Natural killer cell treated with Interleukin-12 subunit alpha and Interleukin-12 subunit beta and Interleukin-15 and Interleukin-18, amount 100 ng/mL, for 72 hours (primary cell): ENCODE measurements at regions not wholly inside any gene's neighbourhood (a gene's known extent, or its start where the extent isn't known, plus 50 kb on each side); places are given as distances from the start of the nearest gene placed in this dataset.
"Not testable (repeated sequence)": the region's sequence is repeated elsewhere in the genome, so short reads cannot be mapped to it uniquely, and the experiment has no call there.

ENCODE experiments used
- ATAC-seq, 2 donors: fragments of 150-1000 bp; cut with Tn5 transposase in 1 of 2; sonication (Bioruptor Pico), chemical (Tn5 transposase) in 1 of 2; 2 replicates each; pipeline ENCODE4 v1.10.0; 2021
- DNase-seq: peaks from one replicate; pipeline ENCODE4 v3.0.0; 2022; ENCODE audit warnings: low spot score
- H3K27ac Mint-ChIP-seq, 2 donors: 1 replicate in 1 of 2; 2 replicates in 1 of 2; pipeline ENCODE4 v1.8.0; 2022; ENCODE audit warnings: mixed read lengths in 2 of 2, mild to moderate bottlenecking in 1 of 2, moderate library complexity in 1 of 2
- H3K27me3 Mint-ChIP-seq, 2 donors: 1 replicate in 1 of 2; 2 replicates in 1 of 2; pipeline ENCODE4 v1.8.0; 2022; ENCODE audit warnings: mixed read lengths in 2 of 2
- H3K36me3 Mint-ChIP-seq: one replicate; pipeline ENCODE4 v1.8.0; 2022; ENCODE audit warnings: mixed read lengths
- H3K4me1 Mint-ChIP-seq, 2 donors: 1 replicate in 1 of 2; 2 replicates in 1 of 2; pipeline ENCODE4 v1.8.0; 2022; ENCODE audit warnings: low read depth in 2 of 2, mixed read lengths in 2 of 2, mild to moderate bottlenecking in 1 of 2
- H3K4me3 Mint-ChIP-seq: one replicate; pipeline ENCODE4 v1.8.0; 2022; ENCODE audit warnings: mixed read lengths
- H3K9me3 Mint-ChIP-seq: 2 replicates; pipeline ENCODE4 v1.8.0; 2022; ENCODE audit warnings: mixed read lengths

GRCh38 chr4:25981749-25982148 lies 67.7 kb downstream of the SMIM20 start:
- DNase-seq (no peak), ATAC-seq (no peak)
- Mint-ChIP-seq H3K4me3 (no peak overlapping the region), H3K9me3 (no peaks in the 10 kb centered on the region), H3K27ac (no peak overlapping the region), H3K4me1 (no peaks in the 10 kb centered on the region), H3K36me3 (no peaks in the 10 kb centered on the region), H3K27me3 (peaks cover 0 to 5% of the 10 kb centered on the region in 2 donors)

GRCh38 chr4:25982962-25983361 lies 68.9 kb downstream of the SMIM20 start:
- ATAC-seq: no peak
- Mint-ChIP-seq H3K36me3 (no peaks in the 10 kb centered on the region), H3K4me1 (peaks cover 0 to 4% of the 10 kb centered on the region in 2 donors), H3K27me3 (peaks cover 0 to 5% of the 10 kb centered on the region in 2 donors), H3K9me3 (no peaks in the 10 kb centered on the region), H3K27ac (no peak overlapping the region), H3K4me3 (no peak overlapping the region)
- no peak for DNase-seq

GRCh38 chr4:25984266-25984665 lies 70.2 kb downstream of the SMIM20 start:
- H3K36me3 Mint-ChIP-seq: no peaks in the 10 kb centered on the region
- no peak overlapping the region for H3K4me3 Mint-ChIP-seq
- H3K4me1 Mint-ChIP-seq: peaks cover 4 to 7% of the 10 kb centered on the region in 2 donors
- no peak for ATAC-seq
- peaks cover 0 to 8% of the 10 kb centered on the region in 2 donors for H3K27me3 Mint-ChIP-seq
- H3K27ac Mint-ChIP-seq: no peak overlapping the region
- no peak for DNase-seq
- no peaks in the 10 kb centered on the region for H3K9me3 Mint-ChIP-seq

- DNase-seq (no peak), ATAC-seq (no peak)
- H3K27me3 Mint-ChIP-seq: peaks cover 0 to 7% of the 10 kb centered on the region in 2 donors
- H3K36me3 Mint-ChIP-seq: no peaks in the 10 kb centered on the region
- peaks cover 4 to 7% of the 10 kb centered on the region in 2 donors for H3K4me1 Mint-ChIP-seq
- H3K9me3 Mint-ChIP-seq: no peaks in the 10 kb centered on the region
- H3K4me3 Mint-ChIP-seq: no peak overlapping the region
- no peak overlapping the region for H3K27ac Mint-ChIP-seq
Observed at GRCh38 chr4:25984796-25985195, 70.8 kb downstream of the SMIM20 start.

GRCh38 chr4:25986807-25987206 lies 72.8 kb downstream of the SMIM20 start:
- no peaks in the 10 kb centered on the region for H3K9me3 Mint-ChIP-seq
- peaks cover 0 to 11% of the 10 kb centered on the region in 2 donors for H3K27me3 Mint-ChIP-seq
- H3K27ac Mint-ChIP-seq: no peak overlapping the region
- ATAC-seq: no peak
- no peak overlapping the region for H3K4me3 Mint-ChIP-seq
- no peak for DNase-seq
- peaks cover 6 to 7% of the 10 kb centered on the region in 2 donors for H3K4me1 Mint-ChIP-seq
- no peaks in the 10 kb centered on the region for H3K36me3 Mint-ChIP-seq

GRCh38 chr4:25991340-25991739 lies 77.3 kb downstream of the SMIM20 start:
- H3K4me1 Mint-ChIP-seq: peaks cover 15 to 17% of the 10 kb centered on the region in 2 donors
- ATAC-seq (no peak), DNase-seq (no peak)
- peaks cover 0 to 9% of the 10 kb centered on the region in 2 donors for H3K27me3 Mint-ChIP-seq
- H3K4me3 Mint-ChIP-seq: no peak overlapping the region
- no peaks in the 10 kb centered on the region for H3K9me3 Mint-ChIP-seq
- H3K36me3 Mint-ChIP-seq: no peaks in the 10 kb centered on the region
- peak overlapping the region in 1 of 2 donors; percentile 24 for H3K27ac Mint-ChIP-seq

- Mint-ChIP-seq H3K36me3 (no peaks in the 10 kb centered on the region), H3K4me3 (no peak overlapping the region), H3K9me3 (no peaks in the 10 kb centered on the region), H3K4me1 (peaks cover 8 to 15% of the 10 kb centered on the region in 2 donors), H3K27me3 (peaks cover 0 to 9% of the 10 kb centered on the region in 2 donors), H3K27ac (peak overlapping the region in 1 of 2 donors; percentile 74)
- ATAC-seq: peak; percentile 69 to 82
- peak; percentile 68 for DNase-seq
Observed at GRCh38 chr4:25993395-25994185, 79.6 kb downstream of the SMIM20 start.

GRCh38 chr4:25994577-25994976 lies 80.6 kb downstream of the SMIM20 start:
- not testable (repeated sequence) for H3K27ac Mint-ChIP-seq, H3K9me3 Mint-ChIP-seq, ATAC-seq, H3K36me3 Mint-ChIP-seq, H3K4me3 Mint-ChIP-seq, H3K27me3 Mint-ChIP-seq, DNase-seq
- H3K4me1 Mint-ChIP-seq: peaks cover 8 to 12% of the 10 kb centered on the region in 2 donors

GRCh38 chr4:26000274-26000950 lies 86.4 kb downstream of the SMIM20 start:
- H3K27ac Mint-ChIP-seq: no peak overlapping the region
- no peaks in the 10 kb centered on the region for H3K36me3 Mint-ChIP-seq
- peaks cover 6 to 11% of the 10 kb centered on the region in 2 donors for H3K27me3 Mint-ChIP-seq
- no peak overlapping the region for H3K4me3 Mint-ChIP-seq
- no peak for DNase-seq
- no peak for ATAC-seq
- no peaks in the 10 kb centered on the region for H3K4me1 Mint-ChIP-seq
- H3K9me3 Mint-ChIP-seq: no peaks in the 10 kb centered on the region

- Mint-ChIP-seq H3K27me3 (peaks cover 10 to 18% of the 10 kb centered on the region in 2 donors), H3K4me3 (no peak overlapping the region), H3K27ac (no peak overlapping the region), H3K4me1 (no peaks in the 10 kb centered on the region), H3K36me3 (no peaks in the 10 kb centered on the region), H3K9me3 (peaks cover 2% of the 10 kb centered on the region)
- no peak for ATAC-seq
- no peak for DNase-seq
Observed at GRCh38 chr4:26001413-26001812, 87.4 kb downstream of the SMIM20 start.

- Mint-ChIP-seq H3K27ac (no peak overlapping the region), H3K27me3 (peaks cover 10 to 18% of the 10 kb centered on the region in 2 donors), H3K9me3 (peaks cover 2% of the 10 kb centered on the region), H3K4me3 (no peak overlapping the region), H3K36me3 (no peaks in the 10 kb centered on the region), H3K4me1 (no peaks in the 10 kb centered on the region)
- DNase-seq (no peak), ATAC-seq (no peak)
Observed at GRCh38 chr4:26001816-26002215, 87.8 kb downstream of the SMIM20 start.

- H3K9me3 Mint-ChIP-seq: peaks cover 2% of the 10 kb centered on the region
- no peak overlapping the region for H3K27ac Mint-ChIP-seq
- no peak overlapping the region for H3K4me3 Mint-ChIP-seq
- no peaks in the 10 kb centered on the region for H3K36me3 Mint-ChIP-seq
- ATAC-seq (no peak), DNase-seq (no peak)
- H3K27me3 Mint-ChIP-seq: peaks cover 10 to 18% of the 10 kb centered on the region in 2 donors
- no peaks in the 10 kb centered on the region for H3K4me1 Mint-ChIP-seq
Observed at GRCh38 chr4:26003056-26003455, 89.0 kb downstream of the SMIM20 start.

- H3K27ac Mint-ChIP-seq: no peak overlapping the region
- ATAC-seq (no peak), DNase-seq (no peak)
- H3K4me1 Mint-ChIP-seq: no peaks in the 10 kb centered on the region
- peaks cover 2% of the 10 kb centered on the region for H3K9me3 Mint-ChIP-seq
- H3K27me3 Mint-ChIP-seq: peaks cover 10 to 18% of the 10 kb centered on the region in 2 donors
- peaks cover 5% of the 10 kb centered on the region for H3K36me3 Mint-ChIP-seq
- H3K4me3 Mint-ChIP-seq: no peak overlapping the region
Observed at GRCh38 chr4:26004290-26004689, 90.3 kb downstream of the SMIM20 start.

- ATAC-seq: no peak
Observed at GRCh38 chr4:26005764-26006163, 91.7 kb downstream of the SMIM20 start.

More at GRCh38 chr4:26005764-26006163, 91.7 kb downstream of the SMIM20 start:
- Mint-ChIP-seq H3K4me1 (no peaks in the 10 kb centered on the region), H3K9me3 (peaks cover 2% of the 10 kb centered on the region), H3K4me3 (no peak overlapping the region), H3K27ac (no peak overlapping the region), H3K36me3 (peaks cover 5% of the 10 kb centered on the region), H3K27me3 (peaks cover 14 to 18% of the 10 kb centered on the region in 2 donors)
- DNase-seq: no peak
